ENCODE measurements at regions not wholly inside any gene's neighbourhood (a gene's known extent, or its start where the extent isn't known, plus 50 kb on each side); places are given as distances from the start of the nearest gene placed in this dataset.

- no peak for TF ChIP-seq CTCF (IDR thresholded peaks at IDR 0.05)
- no peak for TF ChIP-seq EP300 (IDR thresholded peaks at IDR 0.05)
Observed at GRCh38 chr12:19044430-19044829, 85.1 kb upstream of the PLEKHA5 start.
